GM20000 (cell line): ENCODE measurements at regions not wholly inside any gene's neighbourhood (a gene's known extent, or its start where the extent isn't known, plus 50 kb on each side); places are given as distances from the start of the nearest gene placed in this dataset.
"Not testable (repeated sequence)": the region's sequence is repeated elsewhere in the genome, so short reads cannot be mapped to it uniquely, and the experiment has no call there.

Experiments
- DNase-seq: peaks from one replicate; pipeline ENCODE4 v3.0.0; 2012; ENCODE audit warnings: low spot score
- CTCF ChIP-seq: IDR thresholded peaks from 2 replicates; pipeline ENCODE4 v1.5.1; 2012; ENCODE audit warnings: mild to moderate bottlenecking, control low read depth; ENCODE audit errors: extremely low read depth, missing control alignments

- no peak for DNase-seq
- no peak for TF ChIP-seq CTCF
These were observed 533.4 kb downstream of the KCNJ2 start for GRCh38 chr17:70702683-70703255.

- no peak for TF ChIP-seq CTCF
- DNase-seq, result no peak
These were observed 540.3 kb downstream of the KCNJ2 start for GRCh38 chr17:70709596-70709995.

GRCh38 chr17:70713694-70714093 lies 544.4 kb downstream of the KCNJ2 start:
- DNase-seq, result no peak
- TF ChIP-seq CTCF, result no peak

DNA sequence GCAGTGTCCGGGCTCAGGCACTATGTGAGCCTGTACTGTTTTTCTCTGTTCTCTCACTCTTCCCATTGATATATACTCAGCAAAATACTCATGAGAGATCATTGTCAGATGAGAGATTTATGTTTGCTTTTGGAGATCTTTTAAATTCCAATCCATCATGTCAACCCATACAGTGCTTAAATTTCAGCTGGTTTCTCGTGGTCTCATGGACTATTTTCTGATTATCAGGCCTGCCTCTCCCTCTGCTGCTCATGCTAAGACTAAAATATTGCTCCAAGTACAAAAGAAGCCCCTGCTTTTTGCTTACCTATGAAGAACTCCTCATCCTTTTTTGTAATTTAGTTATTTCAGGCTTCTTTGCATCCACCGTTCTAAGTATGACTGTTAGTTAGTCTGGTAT lies 547.2 kb downstream of the KCNJ2 start:
- DNase-seq, result no peak
- no peak for TF ChIP-seq CTCF

DNA sequence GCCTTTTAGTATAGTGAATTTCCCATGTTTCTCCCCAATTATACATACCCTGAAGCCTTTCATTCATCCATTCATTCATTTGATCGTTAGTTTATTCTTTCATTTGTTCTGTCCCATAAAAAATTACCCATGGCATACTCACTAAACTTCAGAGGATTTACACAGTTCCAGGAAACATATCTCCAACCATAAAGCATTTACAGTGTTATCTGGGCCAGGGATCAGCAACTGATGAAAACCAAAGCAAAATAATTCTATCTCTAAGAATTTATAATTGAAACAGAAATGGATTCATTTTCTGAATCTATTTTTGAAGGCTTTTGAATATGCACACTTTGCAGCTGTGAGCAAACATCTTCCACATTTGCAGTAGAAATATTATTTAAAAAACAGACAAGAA lies 547.7 kb downstream of the KCNJ2 start:
- no peak for TF ChIP-seq CTCF
- DNase-seq, result no peak

DNA sequence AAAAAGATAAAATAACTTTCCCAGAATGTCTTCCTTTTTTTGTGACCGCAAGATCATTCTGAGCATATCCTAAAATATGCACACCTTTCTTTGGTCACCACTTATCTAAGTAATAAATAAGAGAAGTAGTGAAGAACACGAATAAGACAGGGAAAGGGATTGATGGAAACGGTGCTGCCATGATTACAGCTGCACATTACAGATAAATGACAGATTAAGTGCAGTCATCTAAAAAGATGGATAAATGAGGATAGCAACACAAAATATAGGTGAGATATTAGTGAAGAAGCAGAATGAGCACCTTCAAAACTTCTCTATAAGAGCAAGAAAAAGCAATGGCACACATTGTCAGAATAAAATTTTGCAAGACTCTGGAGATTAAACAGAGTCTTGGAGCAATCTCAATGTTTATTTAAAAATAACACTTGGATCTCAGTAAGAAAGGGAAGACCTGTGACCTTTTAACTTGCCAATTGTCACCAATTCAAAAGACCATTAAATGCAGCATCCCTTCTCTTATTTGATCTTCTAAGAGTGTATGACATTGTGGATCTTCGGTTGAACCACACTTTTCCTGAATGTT lies 567.1 kb downstream of the KCNJ2 start:
- DNase-seq, result no peak
- TF ChIP-seq CTCF, result no peak

GRCh38 chr17:70739065-70739464 lies 569.7 kb downstream of the KCNJ2 start:
- no peak for TF ChIP-seq CTCF
- DNase-seq, result no peak

DNA sequence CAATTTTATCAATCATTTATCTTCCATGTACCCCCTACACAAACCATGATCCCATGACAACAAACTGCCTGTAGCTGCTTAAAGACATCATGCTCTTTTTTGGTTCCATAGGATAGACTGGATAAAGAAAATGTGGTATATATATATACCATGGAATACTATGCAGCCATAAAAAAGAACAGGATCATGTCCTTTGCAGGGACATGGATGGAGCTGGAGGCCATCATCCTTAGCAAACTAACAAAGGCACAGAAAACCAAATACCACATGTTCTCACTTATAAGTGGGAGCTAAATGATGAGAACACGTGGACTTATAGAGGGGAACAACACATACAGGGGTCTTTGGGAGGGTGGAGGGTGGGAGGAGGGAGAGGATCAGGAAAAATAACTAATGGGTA lies 577.2 kb downstream of the KCNJ2 start:
- DNase-seq, result not testable (repeated sequence)
